OCI-LY3 (cell line): ENCODE measurements at regions not wholly inside any gene's neighbourhood (a gene's known extent, or its start where the extent isn't known, plus 50 kb on each side); places are given as distances from the start of the nearest gene placed in this dataset.

Experiments used
- H2AFZ ChIP-seq: fragments of 200-600, 300-600 bp; shearing (Covaris generic); 2 replicates; pipeline ENCODE4 v1.6.0; 2014; ENCODE audit warnings: antibody characterized with exemption, low read depth, low read length
- H3K27ac ChIP-seq: fragments of 200-600, 300-600 bp; sonication (generic); 2 replicates; pipeline ENCODE4 v1.5.1; 2014; ENCODE audit warnings: mild to moderate bottlenecking, low read length, moderate library complexity, mixed read lengths
- H3K27me3 ChIP-seq: fragments of 200-600, 300-600 bp; sonication (generic); 2 replicates; pipeline ENCODE4 v1.6.1; 2014; ENCODE audit warnings: low read depth, low read length, mixed read lengths
- H3K36me3 ChIP-seq: fragments of 200-600, 300-600 bp; sonication (generic); replicated peaks from 2 replicates; pipeline ENCODE3; 2014; ENCODE audit warnings: low read depth, low read length, mixed read lengths
- H3K4me1 ChIP-seq: fragments of 300-600, 200-600 bp; sonication (generic); 2 replicates; pipeline ENCODE4 v1.6.1; 2014; ENCODE audit warnings: low read length, mixed read lengths
- H3K4me2 ChIP-seq: fragments of 200-600, 300-600 bp; sonication (generic); 2 replicates; pipeline ENCODE4 v1.6.1; 2014; ENCODE audit warnings: low read length, mixed read lengths
- H3K4me3 ChIP-seq: fragments of 300-600, 200-600 bp; sonication (generic); 2 replicates; pipeline ENCODE4 v1.5.1; 2014; ENCODE audit warnings: antibody characterized with exemption, mild to moderate bottlenecking, low read length, moderate library complexity
- H3K79me2 ChIP-seq: fragments of 300-600, 200-600 bp; shearing (Covaris generic); 2 replicates; pipeline ENCODE4 v1.6.1; 2014; ENCODE audit warnings: mild to moderate bottlenecking, low read length, mixed read lengths
- H3K9ac ChIP-seq: fragments of 300-600, 200-600 bp; shearing (Covaris generic); 2 replicates; pipeline ENCODE4 v1.6.0; 2014; ENCODE audit warnings: mild to moderate bottlenecking, low read length, moderate library complexity
- H3K9me3 ChIP-seq: fragments of 200-600, 300-600 bp; shearing (Covaris generic); 2 replicates; pipeline ENCODE4 v1.6.1; 2014; ENCODE audit warnings: low read length, mixed read lengths; ENCODE audit not compliant: insufficient read depth
- H4K20me1 ChIP-seq: fragments of 200-600, 300-600 bp; sonication (generic); 2 replicates; pipeline ENCODE4 v1.6.1; 2016; ENCODE audit warnings: low read length, mixed read lengths; ENCODE audit not compliant: insufficient read depth
- EZH2phosphoT487 ChIP-seq: fragments of 200-600 bp; shearing (Covaris generic); IDR thresholded peaks from 2 replicates; pipeline ENCODE4 v1.6.1; 2018; ENCODE audit warnings: antibody characterized with exemption, mixed run types, low read depth
- TF ChIP-seq, protein P1 (sequence below): fragments of 200-600, 300-600 bp; sonication (generic); IDR thresholded peaks from 2 replicates; pipeline ENCODE4 v1.5.1; 2014; ENCODE audit warnings: antibody characterized with exemption, low read length, low read depth

- Histone ChIP-seq H3K4me1 (no peaks in the 10 kb centered on the region), H2AFZ (no peak overlapping the region), H3K27ac (no peak overlapping the region), H3K79me2 (no peaks in the 10 kb centered on the region), H3K9ac (no peak overlapping the region), H3K9me3 (no peaks in the 10 kb centered on the region), H3K4me3 (no peak overlapping the region), H3K27me3 (no peaks in the 10 kb centered on the region), H3K36me3 (no peaks in the 10 kb centered on the region), H3K4me2 (no peak overlapping the region), H4K20me1 (no peaks in the 10 kb centered on the region)
- TF ChIP-seq, protein P1, sequence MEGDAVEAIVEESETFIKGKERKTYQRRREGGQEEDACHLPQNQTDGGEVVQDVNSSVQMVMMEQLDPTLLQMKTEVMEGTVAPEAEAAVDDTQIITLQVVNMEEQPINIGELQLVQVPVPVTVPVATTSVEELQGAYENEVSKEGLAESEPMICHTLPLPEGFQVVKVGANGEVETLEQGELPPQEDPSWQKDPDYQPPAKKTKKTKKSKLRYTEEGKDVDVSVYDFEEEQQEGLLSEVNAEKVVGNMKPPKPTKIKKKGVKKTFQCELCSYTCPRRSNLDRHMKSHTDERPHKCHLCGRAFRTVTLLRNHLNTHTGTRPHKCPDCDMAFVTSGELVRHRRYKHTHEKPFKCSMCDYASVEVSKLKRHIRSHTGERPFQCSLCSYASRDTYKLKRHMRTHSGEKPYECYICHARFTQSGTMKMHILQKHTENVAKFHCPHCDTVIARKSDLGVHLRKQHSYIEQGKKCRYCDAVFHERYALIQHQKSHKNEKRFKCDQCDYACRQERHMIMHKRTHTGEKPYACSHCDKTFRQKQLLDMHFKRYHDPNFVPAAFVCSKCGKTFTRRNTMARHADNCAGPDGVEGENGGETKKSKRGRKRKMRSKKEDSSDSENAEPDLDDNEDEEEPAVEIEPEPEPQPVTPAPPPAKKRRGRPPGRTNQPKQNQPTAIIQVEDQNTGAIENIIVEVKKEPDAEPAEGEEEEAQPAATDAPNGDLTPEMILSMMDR, result no peak
- TF ChIP-seq EZH2phosphoT487, result no peak
Measured at GRCh38 chr5:87886164-87886563, 382.5 kb downstream of the TMEM161B start.

DNA sequence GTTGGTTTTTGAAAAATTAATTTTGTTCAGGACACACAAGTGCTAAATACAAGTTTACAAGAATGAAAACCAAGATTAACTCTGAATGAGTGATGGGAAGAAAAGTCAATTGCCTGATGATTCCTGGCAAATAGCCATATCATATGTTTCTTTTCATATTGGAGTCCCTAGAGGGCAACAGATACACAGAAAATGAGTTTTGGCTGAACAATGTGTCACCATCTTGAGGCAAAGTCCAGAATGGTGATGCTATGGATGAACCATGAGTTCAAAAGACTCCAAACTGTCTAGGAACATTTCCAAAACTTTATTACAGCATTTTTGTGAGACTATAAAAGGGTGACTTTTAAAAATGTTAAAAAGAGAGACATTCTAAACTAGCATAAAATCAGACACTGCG lies 382.9 kb downstream of the TMEM161B start:
- no peak overlapping the region for H3K4me2 ChIP-seq
- no peak for TF ChIP-seq EZH2phosphoT487
- TF ChIP-seq, protein P1, result peak; percentile 17
- no peaks in the 10 kb centered on the region for H3K4me1 ChIP-seq
- H3K79me2 ChIP-seq, result no peaks in the 10 kb centered on the region
- no peak overlapping the region for H3K27ac ChIP-seq
- no peaks in the 10 kb centered on the region for H4K20me1 ChIP-seq
- no peak overlapping the region for H3K4me3 ChIP-seq
- H2AFZ ChIP-seq, result no peak overlapping the region
- H3K9ac ChIP-seq, result no peak overlapping the region
- H3K36me3 ChIP-seq, result no peaks in the 10 kb centered on the region
- no peaks in the 10 kb centered on the region for H3K27me3 ChIP-seq
- H3K9me3 ChIP-seq, result no peaks in the 10 kb centered on the region

GRCh38 chr5:87877495-87877894 lies 391.1 kb downstream of the TMEM161B start:
- H2AFZ ChIP-seq, result no peak overlapping the region
- H4K20me1 ChIP-seq, result no peaks in the 10 kb centered on the region
- H3K4me2 ChIP-seq, result no peak overlapping the region
- 0 out of 2 replicates have a peak, but pooled peaks cover 4% of the 10 kb centered on the region for H3K4me1 ChIP-seq
- H3K36me3 ChIP-seq, result no peaks in the 10 kb centered on the region
- H3K79me2 ChIP-seq, result no peaks in the 10 kb centered on the region
- H3K4me3 ChIP-seq, result no peak overlapping the region
- H3K9ac ChIP-seq, result no peak overlapping the region
- no peaks in the 10 kb centered on the region for H3K27me3 ChIP-seq
- TF ChIP-seq, protein P1, result no peak
- no peak for TF ChIP-seq EZH2phosphoT487
- no peak overlapping the region for H3K27ac ChIP-seq
- no peaks in the 10 kb centered on the region for H3K9me3 ChIP-seq

GRCh38 chr5:87877023-87877422 lies 391.6 kb downstream of the TMEM161B start:
- no peaks in the 10 kb centered on the region for H3K27me3 ChIP-seq

More at GRCh38 chr5:87877023-87877422, 391.6 kb downstream of the TMEM161B start:
- H3K79me2 ChIP-seq, result no peaks in the 10 kb centered on the region
- peak overlapping the region; percentile 7; the same call in 1 of the 2 replicates for H2AFZ ChIP-seq
- H4K20me1 ChIP-seq, result no peaks in the 10 kb centered on the region
- no peaks in the 10 kb centered on the region for H3K9me3 ChIP-seq
- no peak for TF ChIP-seq EZH2phosphoT487
- TF ChIP-seq, protein P1, result no peak
- H3K4me1 ChIP-seq, result 0 out of 2 replicates have a peak, but pooled peaks cover 4% of the 10 kb centered on the region
- H3K27ac ChIP-seq, result no peak overlapping the region
- no peaks in the 10 kb centered on the region for H3K36me3 ChIP-seq
- peak overlapping the region; percentile 31 for H3K4me2 ChIP-seq
- H3K4me3 ChIP-seq, result peak overlapping the region; percentile 50
- H3K9ac ChIP-seq, result no peak overlapping the region
